GM18951 (cell line): ENCODE measurements at regions not wholly inside any gene's neighbourhood (a gene's known extent, or its start where the extent isn't known, plus 50 kb on each side); places are given as distances from the start of the nearest gene placed in this dataset.
"Not testable (repeated sequence)": the region's sequence is repeated elsewhere in the genome, so short reads cannot be mapped to it uniquely, and the experiment has no call there.

Experiments
- POLR2A ChIP-seq: IDR thresholded peaks from 4 replicates; pipeline ENCODE4 v1.6.1; 2011; ENCODE audit warnings: mild to moderate bottlenecking; ENCODE audit not compliant: insufficient read length, insufficient read depth; ENCODE audit errors: extremely low read depth
- in situ Hi-C: fragments of 300-500 bp; cut with MboI; formaldehyde crosslinking; loops from one replicate; pipeline ENCODE4 v1.12.0; 2022; ENCODE audit warnings: low sequenced_read_pairs, mixed read lengths, inconsistent platforms; ENCODE audit not compliant: unreplicated experiment

DNA sequence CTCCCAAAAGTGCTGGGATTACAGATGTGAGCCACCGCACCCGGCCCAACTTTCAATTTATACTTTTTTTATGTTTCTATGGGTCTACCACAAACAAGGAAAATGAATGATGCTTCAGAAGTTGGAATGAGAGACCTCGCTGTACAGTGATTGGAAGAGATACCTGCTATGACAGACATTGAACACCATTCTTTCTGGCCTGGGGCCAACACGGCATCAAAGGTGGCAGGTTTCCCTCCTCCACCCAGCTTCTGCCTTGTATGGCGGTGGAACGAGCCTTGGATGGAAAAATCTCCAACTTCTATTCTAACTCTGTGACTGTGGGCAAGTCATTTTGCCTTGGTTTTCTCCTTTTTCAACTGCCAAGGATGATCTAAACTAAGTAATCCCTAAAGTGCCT is 117.8 kb upstream of the FAM174B start:
- in situ Hi-C loops: no loop called here
- no peak for TF ChIP-seq POLR2A

DNA sequence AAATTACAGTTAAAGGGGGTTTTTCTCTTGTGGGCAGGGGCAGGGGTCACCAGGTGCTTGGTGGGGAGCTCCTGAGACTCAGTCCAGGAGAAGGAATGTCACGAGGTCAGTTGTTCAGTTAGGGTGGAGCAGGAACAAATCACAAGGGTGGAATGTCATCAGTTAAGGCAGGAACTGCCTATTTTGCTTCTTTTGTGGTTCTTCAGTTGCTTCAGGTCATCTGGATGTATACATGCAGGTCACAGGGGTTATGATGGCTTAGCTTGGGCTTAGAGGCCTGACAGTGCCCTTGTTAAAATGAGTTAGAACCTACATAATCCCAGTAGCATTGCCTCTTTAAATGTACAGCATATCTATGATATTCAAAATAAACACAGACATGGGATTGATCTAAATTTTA is 120.2 kb upstream of the CHD2 start:
- TF ChIP-seq POLR2A: no peak
- in situ Hi-C loops: no loop called here

DNA sequence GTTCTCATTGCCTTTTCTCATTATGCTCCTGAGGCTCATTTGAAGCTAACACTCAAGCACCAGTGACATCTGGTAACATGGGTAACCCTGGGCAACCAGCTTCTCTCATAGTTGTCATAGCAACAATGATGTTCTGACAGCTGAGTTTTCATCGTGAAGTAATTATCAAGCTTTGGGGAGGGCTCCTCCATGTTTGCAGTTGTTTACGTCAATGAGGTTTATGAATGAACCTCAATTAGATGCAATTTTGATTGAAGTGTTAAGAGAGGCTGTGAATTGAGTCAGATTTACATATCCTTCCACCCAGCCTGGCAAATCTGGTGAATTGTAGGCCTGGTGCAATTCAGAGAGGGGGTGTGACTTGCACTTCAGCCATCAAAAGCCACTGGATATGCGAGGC is 119.3 kb upstream of the CHD2 start:
- TF ChIP-seq POLR2A: no peak
- in situ Hi-C loops: no loop called here

DNA sequence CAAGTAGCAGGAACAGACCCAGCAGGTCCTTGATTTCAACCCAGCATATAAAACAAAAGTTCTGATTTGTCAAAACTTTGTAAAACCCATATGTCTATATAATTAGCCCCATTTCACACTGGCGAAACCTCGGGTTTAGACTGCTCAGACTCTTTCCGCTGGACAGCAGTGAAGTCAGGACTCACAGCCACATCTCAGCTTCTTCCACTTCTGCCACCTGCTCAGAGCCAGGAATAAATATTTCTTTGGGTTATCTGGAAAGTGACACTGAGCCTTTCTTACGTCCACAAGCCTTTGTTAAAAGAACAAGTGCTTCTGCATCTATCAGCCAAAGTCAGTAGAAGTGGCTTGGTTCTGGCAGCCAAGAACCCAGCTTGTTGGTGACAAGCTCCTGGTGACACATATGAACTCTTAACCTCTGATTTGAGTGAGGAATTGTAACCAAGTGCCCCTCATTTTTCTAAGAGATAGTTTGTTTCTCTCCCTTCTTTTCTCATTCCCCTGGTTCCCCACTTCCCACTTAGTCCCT is 118.1 kb upstream of the CHD2 start:
- in situ Hi-C loops: no loop called here
- TF ChIP-seq POLR2A: no peak

DNA sequence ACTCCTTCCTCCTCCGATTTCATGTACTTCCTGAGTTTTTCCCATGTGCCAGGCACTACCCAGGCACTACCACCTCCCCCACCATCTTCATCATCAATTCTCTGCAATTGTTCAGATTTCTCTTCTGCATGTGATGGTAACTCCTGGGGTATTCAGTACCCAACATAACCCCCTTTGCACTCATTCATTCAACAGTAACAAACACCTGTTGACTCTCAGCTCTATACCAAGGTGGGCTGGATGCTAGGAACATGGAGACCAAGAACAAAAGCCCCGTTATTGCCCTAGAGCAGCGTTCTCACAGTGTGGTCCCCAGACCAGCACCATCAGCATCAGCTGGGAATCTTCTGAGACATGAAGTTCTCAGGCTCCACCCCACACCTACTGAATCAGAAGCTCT is 113.0 kb upstream of the CHD2 start:
- in situ Hi-C loops: no loop called here
- TF ChIP-seq POLR2A: no peak

DNA sequence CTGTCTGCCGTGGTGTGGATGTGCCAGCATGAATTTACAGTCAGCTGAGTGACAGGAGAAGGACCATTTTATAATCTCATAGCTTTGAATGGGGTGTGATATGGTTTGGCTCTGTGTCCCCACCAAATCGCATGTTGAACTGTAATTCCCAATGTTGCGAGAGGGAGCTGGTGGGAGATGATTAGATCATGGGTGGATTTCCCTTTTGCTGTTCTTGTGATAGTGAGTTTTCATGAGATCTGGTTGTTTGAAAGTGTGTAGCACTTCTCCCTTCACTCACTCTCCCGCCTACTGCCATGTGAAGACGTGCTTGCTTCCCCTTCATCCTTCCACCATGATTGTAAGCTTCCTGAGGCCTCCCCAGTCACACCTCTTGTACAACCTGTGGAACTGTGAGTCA is 111.9 kb upstream of the CHD2 start:
- no peak for TF ChIP-seq POLR2A
- in situ Hi-C loops: no loop called here

DNA sequence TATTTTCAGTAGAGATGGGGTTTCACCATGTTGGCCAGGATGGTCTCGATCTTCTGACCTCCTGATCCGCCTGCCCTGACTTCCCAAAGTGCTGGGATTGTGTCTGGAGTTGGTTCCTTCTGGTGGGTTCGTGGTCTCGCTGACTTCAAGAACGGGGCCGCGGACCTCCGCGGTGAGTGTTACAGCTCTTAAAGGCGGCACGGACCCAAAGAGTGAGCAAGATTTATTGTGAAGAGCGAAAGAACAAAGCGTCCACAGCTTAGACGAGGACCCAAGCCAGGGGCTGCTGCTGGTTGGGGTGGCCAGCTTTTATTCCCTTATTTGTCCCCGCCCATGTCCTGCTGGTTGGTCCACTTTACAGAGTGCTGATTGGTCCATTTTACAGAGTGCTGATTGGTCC is 111.3 kb upstream of the CHD2 start:
- in situ Hi-C loops: not testable (repeated sequence)

DNA sequence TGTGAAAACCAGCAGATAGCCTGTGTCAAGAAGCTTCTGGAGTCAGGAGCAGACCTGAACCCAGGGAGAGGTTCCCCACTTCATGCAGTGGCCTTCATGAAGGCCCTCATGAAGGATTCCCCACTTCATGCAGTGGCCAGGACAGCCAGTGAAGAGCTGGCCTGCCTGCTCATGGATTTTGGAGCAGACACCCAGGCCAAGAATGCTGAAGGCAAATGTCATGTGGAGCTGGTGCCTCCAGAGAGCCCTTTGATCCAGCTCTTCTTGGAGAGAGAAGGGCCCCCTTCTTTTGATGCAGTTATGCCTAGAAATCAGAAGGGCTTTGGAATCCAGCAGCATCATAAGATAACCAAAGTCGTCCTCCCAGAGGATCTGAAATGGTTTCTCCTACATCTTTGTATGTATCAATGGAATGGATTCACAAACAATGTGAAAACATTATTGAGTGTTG is 103.9 kb upstream of the CHD2 start:
- in situ Hi-C loops: no loop called here
- no peak for TF ChIP-seq POLR2A

DNA sequence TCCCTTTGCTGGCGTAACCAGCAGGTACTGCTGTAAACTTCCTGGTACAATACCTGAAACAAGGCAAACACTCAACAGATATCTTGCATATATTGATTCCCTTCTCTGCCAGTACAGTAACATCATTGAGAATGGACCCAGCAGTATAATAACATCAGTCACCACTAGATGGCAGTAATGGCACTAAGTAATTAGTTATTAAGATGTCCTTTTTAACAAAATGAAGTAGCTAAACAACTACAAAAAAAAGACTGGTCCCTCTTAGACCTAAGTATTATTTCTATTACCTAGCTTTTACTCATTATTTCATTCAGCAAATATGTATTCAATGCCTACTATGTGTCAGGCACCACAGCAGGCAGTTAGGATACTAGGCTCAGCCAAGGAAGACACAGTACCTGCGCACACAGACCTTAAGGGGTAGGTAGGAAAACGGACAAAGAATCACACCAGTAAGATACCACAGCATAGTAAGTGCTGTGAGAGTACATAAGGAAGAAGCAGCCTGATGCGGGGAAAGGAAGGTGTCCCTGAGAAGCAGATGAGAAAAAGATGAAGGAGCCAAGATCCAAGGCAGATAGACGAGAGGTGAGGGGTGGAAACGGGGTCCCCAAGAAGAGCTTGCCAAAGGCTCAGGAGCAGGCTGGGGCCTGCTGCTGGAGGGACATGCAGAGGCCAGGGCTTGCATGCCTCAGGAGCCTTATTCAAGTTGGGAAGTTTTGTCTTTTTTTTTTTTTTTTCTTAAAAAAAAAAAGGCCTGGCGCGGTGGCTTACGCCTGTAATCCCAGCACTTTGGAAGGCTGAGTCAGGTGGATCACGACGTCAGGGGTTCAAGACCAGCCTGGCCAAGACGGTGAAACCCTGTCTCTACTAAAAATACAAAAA is 102.7 kb upstream of the CHD2 start:
- TF ChIP-seq POLR2A: no peak
- in situ Hi-C loops: no loop called here

DNA sequence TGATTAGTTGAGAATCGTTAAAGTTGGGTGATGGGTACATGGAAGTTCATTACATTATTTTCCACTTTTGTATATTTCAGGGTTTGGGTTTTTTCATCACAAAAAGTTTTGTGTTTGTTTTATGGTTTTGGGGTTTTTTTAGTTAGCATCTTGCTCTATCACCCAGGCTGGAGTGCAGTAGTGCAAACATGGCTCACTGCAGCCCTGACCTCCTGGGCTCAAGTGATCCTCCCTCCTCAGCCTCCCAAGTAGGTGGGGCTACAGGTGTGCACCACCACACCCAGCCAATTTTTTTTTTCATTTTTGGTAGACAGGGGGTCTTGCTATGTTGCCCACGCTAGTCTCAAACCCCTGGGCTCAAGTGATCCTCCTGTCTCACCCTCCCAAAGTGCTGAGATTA is 100.1 kb upstream of the CHD2 start:
- in situ Hi-C loops: loop anchor here (5.0 kb wide), 1 partner anchor 127 kb away; no protein-coding TSS in a partner anchor
- TF ChIP-seq POLR2A: no peak

DNA sequence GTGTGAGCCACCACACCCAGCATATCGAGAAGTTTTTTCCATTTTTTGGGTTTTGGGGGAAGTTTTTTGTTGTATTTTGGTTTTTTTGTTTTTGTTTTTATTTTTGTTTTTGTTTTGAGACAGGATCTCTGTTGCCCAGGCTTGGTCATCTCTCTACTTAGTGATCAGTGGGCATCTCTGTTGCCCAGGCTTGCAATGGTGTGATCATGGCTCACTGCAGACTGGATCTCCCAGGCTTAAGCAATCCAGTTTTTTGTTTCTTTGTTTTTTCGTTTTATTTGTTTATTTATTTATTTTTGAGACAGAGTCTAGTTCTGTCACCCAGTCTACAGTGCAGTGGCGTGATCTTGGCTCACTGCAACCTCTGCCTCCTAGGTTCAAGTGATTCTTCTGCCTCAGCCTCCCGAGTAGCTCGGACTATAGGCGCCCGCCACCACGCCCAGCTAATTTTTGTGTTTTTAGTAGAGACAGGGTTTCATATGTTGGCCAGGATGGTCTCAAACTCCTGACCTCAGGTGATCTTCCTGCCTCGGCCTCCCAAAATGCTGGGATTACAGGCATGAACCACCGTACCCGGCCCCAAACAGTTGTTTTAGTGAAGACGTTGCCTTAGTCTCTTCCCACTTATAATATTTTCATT is 99.6 kb upstream of the CHD2 start:
- in situ Hi-C loops: loop anchor here (5.0 kb wide), 1 partner anchor 127 kb away; no protein-coding TSS in a partner anchor

DNA sequence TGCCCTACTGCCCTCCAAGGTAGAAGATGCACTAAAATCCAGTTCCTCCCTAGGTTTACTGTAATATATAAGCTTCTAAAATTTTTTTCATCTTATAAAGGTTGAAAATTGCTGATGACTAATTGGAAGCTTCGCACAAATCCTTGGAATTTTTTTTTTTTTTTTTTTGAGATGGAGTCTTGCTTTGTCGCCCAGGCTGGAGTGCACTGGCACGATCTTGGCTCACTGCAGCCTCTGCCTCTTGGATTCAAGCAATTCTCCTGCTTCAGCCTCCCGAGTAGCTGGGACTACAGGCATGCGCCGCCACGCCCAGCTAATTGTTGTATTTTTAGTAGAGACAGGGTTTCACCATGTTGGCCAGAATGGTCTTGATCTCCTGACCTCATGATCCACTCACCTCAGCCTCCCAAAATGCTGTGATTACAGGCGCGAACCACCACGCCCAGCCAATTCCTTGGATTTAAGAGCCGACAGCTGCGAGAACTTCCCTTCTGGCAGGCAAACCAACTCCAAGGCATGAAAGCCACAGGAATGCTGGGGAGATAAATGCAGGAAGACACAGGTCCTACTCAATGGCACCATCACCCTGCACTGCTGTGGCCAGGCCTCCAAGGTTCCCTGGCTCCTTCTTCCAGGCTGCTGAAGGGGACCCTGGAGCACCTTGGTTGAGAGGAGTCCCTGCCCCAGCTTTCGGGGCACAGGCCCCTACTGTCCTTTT is 98.9 kb upstream of the CHD2 start:
- in situ Hi-C loops: loop anchor here (5.0 kb wide), 1 partner anchor 126 kb away; no protein-coding TSS in a partner anchor

DNA sequence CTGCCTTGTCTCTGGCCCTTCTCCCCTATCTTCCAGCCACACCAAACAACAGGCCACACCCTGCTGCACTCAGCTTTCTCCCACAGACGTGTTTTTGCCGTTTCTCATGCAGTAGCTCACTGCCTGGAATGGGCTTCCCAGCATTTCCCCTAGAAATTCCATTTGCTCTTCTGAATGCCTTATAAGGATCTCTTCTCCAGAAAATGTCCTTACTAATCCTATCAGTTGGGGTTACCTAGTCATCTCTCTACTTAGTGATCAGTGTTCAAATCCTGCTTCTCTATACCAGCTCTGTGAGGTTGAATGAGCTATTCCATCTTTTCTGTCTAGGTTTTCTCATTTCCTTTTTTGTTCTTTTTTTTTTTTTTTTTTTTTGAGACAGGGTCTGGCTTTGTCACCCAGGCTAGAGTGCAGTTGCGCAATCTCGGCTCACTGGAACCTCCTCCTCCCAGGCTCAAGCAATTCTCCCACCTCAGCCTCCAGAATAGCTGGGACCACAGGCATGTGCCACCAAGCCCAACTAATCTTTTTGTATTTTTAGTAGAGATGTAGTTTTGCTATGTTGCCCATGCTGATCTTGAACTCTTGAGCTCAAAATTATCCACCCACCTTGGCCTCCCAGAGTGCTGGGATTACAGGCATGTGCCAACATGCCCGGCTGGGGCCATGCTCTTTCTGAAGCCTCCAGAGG is 98.2 kb upstream of the CHD2 start:
- in situ Hi-C loops: loop anchor here (5.0 kb wide), 1 partner anchor 125 kb away; no protein-coding TSS in a partner anchor
- TF ChIP-seq POLR2A: no peak

DNA sequence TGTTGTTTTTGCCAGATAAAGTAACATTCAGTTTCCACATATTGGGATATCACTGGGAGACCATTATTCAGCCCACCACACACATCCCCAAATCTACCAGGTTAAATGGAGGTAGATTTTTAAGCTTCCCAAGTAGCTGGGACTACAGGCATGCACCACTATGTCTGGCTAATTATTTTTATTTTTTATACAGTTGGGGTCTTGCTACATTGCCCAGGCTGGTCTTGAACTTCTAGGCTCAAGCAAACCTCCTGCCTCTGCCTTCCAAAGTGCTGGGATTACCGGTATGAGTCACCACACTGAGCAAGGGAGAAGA is 96.6 kb upstream of the CHD2 start:
- no peak for TF ChIP-seq POLR2A
- in situ Hi-C loops: loop anchor here (5.0 kb wide), 1 partner anchor 124 kb away; no protein-coding TSS in a partner anchor
